ENCODE measurements at regions not wholly inside any gene's neighbourhood (a gene's known extent, or its start where the extent isn't known, plus 50 kb on each side); places are given as distances from the start of the nearest gene placed in this dataset.

GRCh38 chr3:162175878-162176277 is 679.3 kb downstream of the OTOL1 start:
- TF ChIP-seq CTCF (IDR thresholded peaks at IDR 0.05; ENCODE audit: insufficient read depth, low read depth, low read length) = no peak
- TF ChIP-seq EZH2 (IDR thresholded peaks at IDR 0.05; ENCODE audit: insufficient read depth, low read length) = no peak
